Ovary (tissue), 3 donors: ENCODE measurements at regions not wholly inside any gene's neighbourhood (a gene's known extent, or its start where the extent isn't known, plus 50 kb on each side); places are given as distances from the start of the nearest gene placed in this dataset.

Experiments used
- CTCF ChIP-seq, 3 donors: fragments of 450-650 bp in 2 of 3; fragments of 200-600 bp in 1 of 3; IDR thresholded peaks; one replicate each; pipeline versions ENCODE4 v1.5.1 to v1.8.0; 2016 to 2022; ENCODE audit warnings: antibody characterized with exemption in 3 of 3, mild to moderate bottlenecking in 1 of 3
- POLR2A ChIP-seq: fragments of 450-650 bp; IDR thresholded peaks from one replicate; pipeline ENCODE4 v1.6.1; 2017; ENCODE audit warnings: antibody characterized with exemption, mild to moderate bottlenecking, moderate library complexity
- donor health status: DM: no; HTN: no; CAD: no.

GRCh38 chr12:102595315-102595714, 115.0 kb upstream of the IGF1 start:
- no peak for TF ChIP-seq CTCF (IDR thresholded peaks at IDR 0.05)
- no peak for TF ChIP-seq POLR2A
